ENCODE measurements at regions not wholly inside any gene's neighbourhood (a gene's known extent, or its start where the extent isn't known, plus 50 kb on each side); places are given as distances from the start of the nearest gene placed in this dataset.

DNA sequence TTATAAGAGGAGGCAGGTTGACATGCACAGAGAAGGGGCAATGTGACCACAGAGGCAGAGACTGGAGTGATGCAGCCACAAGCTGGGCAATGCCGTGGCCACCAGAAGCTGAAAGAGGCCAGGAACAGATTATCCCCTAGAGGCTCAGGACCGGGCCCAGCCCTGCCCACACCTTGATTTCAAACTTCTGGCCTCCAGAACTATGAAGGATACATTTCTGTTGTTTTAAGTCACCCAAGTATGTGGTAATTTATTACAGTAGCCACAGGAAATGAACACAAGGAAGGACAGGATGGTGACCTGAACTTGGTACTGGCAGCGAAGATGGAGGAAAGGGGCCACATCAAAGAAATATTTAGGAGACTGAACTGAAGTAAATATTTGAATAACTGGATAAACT lies 66.8 kb upstream of the RIOK3 start (continued):
- TF ChIP-seq, protein P1, sequence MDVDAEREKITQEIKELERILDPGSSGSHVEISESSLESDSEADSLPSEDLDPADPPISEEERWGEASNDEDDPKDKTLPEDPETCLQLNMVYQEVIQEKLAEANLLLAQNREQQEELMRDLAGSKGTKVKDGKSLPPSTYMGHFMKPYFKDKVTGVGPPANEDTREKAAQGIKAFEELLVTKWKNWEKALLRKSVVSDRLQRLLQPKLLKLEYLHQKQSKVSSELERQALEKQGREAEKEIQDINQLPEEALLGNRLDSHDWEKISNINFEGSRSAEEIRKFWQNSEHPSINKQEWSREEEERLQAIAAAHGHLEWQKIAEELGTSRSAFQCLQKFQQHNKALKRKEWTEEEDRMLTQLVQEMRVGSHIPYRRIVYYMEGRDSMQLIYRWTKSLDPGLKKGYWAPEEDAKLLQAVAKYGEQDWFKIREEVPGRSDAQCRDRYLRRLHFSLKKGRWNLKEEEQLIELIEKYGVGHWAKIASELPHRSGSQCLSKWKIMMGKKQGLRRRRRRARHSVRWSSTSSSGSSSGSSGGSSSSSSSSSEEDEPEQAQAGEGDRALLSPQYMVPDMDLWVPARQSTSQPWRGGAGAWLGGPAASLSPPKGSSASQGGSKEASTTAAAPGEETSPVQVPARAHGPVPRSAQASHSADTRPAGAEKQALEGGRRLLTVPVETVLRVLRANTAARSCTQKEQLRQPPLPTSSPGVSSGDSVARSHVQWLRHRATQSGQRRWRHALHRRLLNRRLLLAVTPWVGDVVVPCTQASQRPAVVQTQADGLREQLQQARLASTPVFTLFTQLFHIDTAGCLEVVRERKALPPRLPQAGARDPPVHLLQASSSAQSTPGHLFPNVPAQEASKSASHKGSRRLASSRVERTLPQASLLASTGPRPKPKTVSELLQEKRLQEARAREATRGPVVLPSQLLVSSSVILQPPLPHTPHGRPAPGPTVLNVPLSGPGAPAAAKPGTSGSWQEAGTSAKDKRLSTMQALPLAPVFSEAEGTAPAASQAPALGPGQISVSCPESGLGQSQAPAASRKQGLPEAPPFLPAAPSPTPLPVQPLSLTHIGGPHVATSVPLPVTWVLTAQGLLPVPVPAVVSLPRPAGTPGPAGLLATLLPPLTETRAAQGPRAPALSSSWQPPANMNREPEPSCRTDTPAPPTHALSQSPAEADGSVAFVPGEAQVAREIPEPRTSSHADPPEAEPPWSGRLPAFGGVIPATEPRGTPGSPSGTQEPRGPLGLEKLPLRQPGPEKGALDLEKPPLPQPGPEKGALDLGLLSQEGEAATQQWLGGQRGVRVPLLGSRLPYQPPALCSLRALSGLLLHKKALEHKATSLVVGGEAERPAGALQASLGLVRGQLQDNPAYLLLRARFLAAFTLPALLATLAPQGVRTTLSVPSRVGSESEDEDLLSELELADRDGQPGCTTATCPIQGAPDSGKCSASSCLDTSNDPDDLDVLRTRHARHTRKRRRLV (CRISPR knock-in tag; IDR thresholded peaks at IDR 0.05) = no peak
- TF ChIP-seq ZNF841 (CRISPR knock-in tag; IDR thresholded peaks at IDR 0.05; ENCODE audit: borderline replicate concordance) (no peak), CCAR2 (optimal IDR thresholded peaks at IDR 0.05; ENCODE audit: low read depth, low read length) (no peak), ZNF75D (CRISPR knock-in tag; IDR thresholded peaks at IDR 0.05; ENCODE audit: borderline replicate concordance) (no peak), TEAD2 (CRISPR knock-in tag; IDR thresholded peaks at IDR 0.05) (no peak), TAF15 (IDR thresholded peaks at IDR 0.05; ENCODE audit: low read depth, low read length, poor library complexity, severe bottlenecking) (no peak)

DNA sequence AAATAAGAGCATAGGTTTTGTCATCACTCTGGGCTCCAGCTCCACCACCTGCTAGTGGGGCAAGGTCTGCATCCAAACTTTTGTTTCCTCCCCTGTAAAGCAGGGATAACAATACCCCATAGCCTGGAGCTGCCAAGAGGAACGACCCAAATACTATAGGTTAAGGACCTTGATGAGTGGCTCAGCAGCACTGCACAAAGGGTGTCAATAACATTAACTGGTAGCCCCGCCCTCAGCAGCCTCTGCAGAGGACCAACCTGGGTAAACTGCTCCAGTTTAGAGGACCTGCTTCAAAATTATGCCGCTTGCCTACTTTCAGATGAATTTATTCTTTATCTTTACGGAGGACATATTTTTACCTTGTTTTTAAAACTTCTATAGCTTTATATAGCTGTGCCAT lies 65.8 kb upstream of the RIOK3 start:
- Histone ChIP-seq H3K4me3 (replicated peaks in 1 of 3; ENCODE audit: insufficient read depth in 1 of 3, low read depth in 2 of 3, low read length in 3 of 3) (no peak overlapping the region), H3K36me3 (replicated peaks in 1 of 2; ENCODE audit: control insufficient read depth in 1 of 2, insufficient read depth in 2 of 2, low read length in 2 of 2) (no peaks in the 10 kb centered on the region; a peak in 1 of 5 replicates), H3K27ac (ENCODE audit: extremely low read length, insufficient read depth, low read length) (no peak overlapping the region), H3K9ac (ENCODE audit: insufficient read depth, low read depth, low read length) (no peak overlapping the region), H3K27me3 (ENCODE audit: control insufficient read depth in 1 of 2, insufficient read depth in 2 of 2, low read length in 2 of 2) (no peaks in the 10 kb centered on the region), H3K4me2 (ENCODE audit: low read depth, low read length) (no peak overlapping the region), H3K4me1 (ENCODE audit: insufficient read depth, low read length) (peaks cover 54% of the 10 kb centered on the region), H3K79me2 (ENCODE audit: insufficient read depth, low read length) (no peaks in the 10 kb centered on the region), H3K9me3 (ENCODE audit: low read length) (no peaks in the 10 kb centered on the region), H2AFZ (ENCODE audit: low read length) (no peak overlapping the region), H4K20me1 (ENCODE audit: insufficient read depth, low read length) (no peaks in the 10 kb centered on the region)
- 80% methylated on average over 4 of the region's 4 CpGs for WGBS (ENCODE audit: low lambda C conversion rate)
- DNase-seq (ENCODE audit: low spot score) = no peak
- ChIA-PET POLR2A (no interaction called here), CTCF (ENCODE audit: low intra/inter-chr PET ratio, low total read pairs) (no interaction called here)
- ATAC-seq = no peak
- intact Hi-C loops (cut with micrococcal nuclease; ENCODE audit: unreplicated experiment) = no loop called here
- no peak for FAIRE-seq
- no TSS peak for BruUV-seq (replicated peaks)
- in situ Hi-C loops (cut with HindIII; ENCODE audit: extremely low pct_ligation_motif_present, low pct_unique_long_range_greater_than_20kb) = no loop called here
- TF ChIP-seq NFE2 (CRISPR knock-in tag; IDR thresholded peaks at IDR 0.05) (no peak), PRPF4 (IDR thresholded peaks at IDR 0.05; ENCODE audit: low read depth, low read length, poor library complexity, severe bottlenecking) (no peak), ZNF83 (CRISPR knock-in tag; IDR thresholded peaks at IDR 0.05; ENCODE audit: borderline replicate concordance) (no peak), SRSF4 (IDR thresholded peaks at IDR 0.05; ENCODE audit: low read depth, low read length, poor library complexity, severe bottlenecking) (no peak), ATAD3A (CRISPR knock-in tag; IDR thresholded peaks at IDR 0.05) (no peak), ZNF333 (CRISPR knock-in tag; IDR thresholded peaks at IDR 0.05; ENCODE audit: borderline replicate concordance) (no peak), BRD4 (CRISPR knock-in tag; IDR thresholded peaks at IDR 0.05) (no peak), ZNF557 (CRISPR knock-in tag; IDR thresholded peaks at IDR 0.05) (no peak), ELF3 (CRISPR knock-in tag; IDR thresholded peaks at IDR 0.05) (no peak)
- TF ChIP-seq, protein P2, sequence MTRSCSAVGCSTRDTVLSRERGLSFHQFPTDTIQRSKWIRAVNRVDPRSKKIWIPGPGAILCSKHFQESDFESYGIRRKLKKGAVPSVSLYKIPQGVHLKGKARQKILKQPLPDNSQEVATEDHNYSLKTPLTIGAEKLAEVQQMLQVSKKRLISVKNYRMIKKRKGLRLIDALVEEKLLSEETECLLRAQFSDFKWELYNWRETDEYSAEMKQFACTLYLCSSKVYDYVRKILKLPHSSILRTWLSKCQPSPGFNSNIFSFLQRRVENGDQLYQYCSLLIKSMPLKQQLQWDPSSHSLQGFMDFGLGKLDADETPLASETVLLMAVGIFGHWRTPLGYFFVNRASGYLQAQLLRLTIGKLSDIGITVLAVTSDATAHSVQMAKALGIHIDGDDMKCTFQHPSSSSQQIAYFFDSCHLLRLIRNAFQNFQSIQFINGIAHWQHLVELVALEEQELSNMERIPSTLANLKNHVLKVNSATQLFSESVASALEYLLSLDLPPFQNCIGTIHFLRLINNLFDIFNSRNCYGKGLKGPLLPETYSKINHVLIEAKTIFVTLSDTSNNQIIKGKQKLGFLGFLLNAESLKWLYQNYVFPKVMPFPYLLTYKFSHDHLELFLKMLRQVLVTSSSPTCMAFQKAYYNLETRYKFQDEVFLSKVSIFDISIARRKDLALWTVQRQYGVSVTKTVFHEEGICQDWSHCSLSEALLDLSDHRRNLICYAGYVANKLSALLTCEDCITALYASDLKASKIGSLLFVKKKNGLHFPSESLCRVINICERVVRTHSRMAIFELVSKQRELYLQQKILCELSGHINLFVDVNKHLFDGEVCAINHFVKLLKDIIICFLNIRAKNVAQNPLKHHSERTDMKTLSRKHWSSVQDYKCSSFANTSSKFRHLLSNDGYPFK (CRISPR knock-in tag; IDR thresholded peaks at IDR 0.05; ENCODE audit: borderline replicate concordance) = no peak
